ENCODE measurements at regions not wholly inside any gene's neighbourhood (a gene's known extent, or its start where the extent isn't known, plus 50 kb on each side); places are given as distances from the start of the nearest gene placed in this dataset.

GRCh38 chr1:201673093-201673492 is 134.2 kb downstream of the NAV1 start:
- TF ChIP-seq JUND (IDR thresholded peaks at IDR 0.05) (no peak), GABPA (IDR thresholded peaks at IDR 0.05 in 1 of 2, conservative IDR thresholded peaks at IDR 0.05 in 1 of 2) (no peak), RAD21 (IDR thresholded peaks at IDR 0.05) (no peak), NR2F2 (IDR thresholded peaks at IDR 0.05) (no peak), SP1 (IDR thresholded peaks at IDR 0.05) (no peak), ZBTB33 (IDR thresholded peaks at IDR 0.05) (no peak), ATF3 (IDR thresholded peaks at IDR 0.05) (no peak), RXRA (IDR thresholded peaks at IDR 0.05) (no peak), TAF1 (conservative IDR thresholded peaks at IDR 0.05) (no peak), CTCF (IDR thresholded peaks at IDR 0.05; ENCODE audit: low read depth, low read length, missing input control) (no peak), FOXA1 (IDR thresholded peaks at IDR 0.05) (no peak), MAX (IDR thresholded peaks at IDR 0.05) (no peak), YY1 (IDR thresholded peaks at IDR 0.05) (no peak), EGR1 (IDR thresholded peaks at IDR 0.05; ENCODE audit: low read depth in 2 of 2) (no peak), HNF4A (conservative IDR thresholded peaks at IDR 0.05) (no peak), FOXA2 (IDR thresholded peaks at IDR 0.05) (no peak), REST (IDR thresholded peaks at IDR 0.05) (no peak)
- DNase-seq (ENCODE audit: low spot score), result no peak
- WGBS, result 87% methylated on average over 9 of the region's 9 CpGs
- no peaks in the 10 kb centered on the region for H3K9me3 ChIP-seq (ENCODE audit: control insufficient read depth in 4 of 4, low read length in 3 of 4)
- no peak overlapping the region for H3K4me3 ChIP-seq (ENCODE audit: low read depth in 1 of 3, low read length in 3 of 3)
- H3K27ac ChIP-seq (ENCODE audit: low read depth in 1 of 2, low read length in 2 of 2), result no peak overlapping the region
- no peaks in the 10 kb centered on the region for H3K27me3 ChIP-seq (ENCODE audit: control insufficient read depth in 4 of 4, insufficient read depth in 4 of 4, low read length in 3 of 4)
- H3K36me3 ChIP-seq (ENCODE audit: control insufficient read depth in 4 of 4, insufficient read depth in 3 of 4, low read depth in 1 of 4, low read length in 3 of 4), result no peaks in the 10 kb centered on the region
- H3K9ac ChIP-seq (ENCODE audit: low read depth in 1 of 2, low read length in 2 of 2), result no peak overlapping the region
- peaks cover 0 to 3% (median 0%) of the 10 kb centered on the region in 4 donors for H3K4me1 ChIP-seq (ENCODE audit: control insufficient read depth in 4 of 4, insufficient read depth in 4 of 4, low read length in 3 of 4)

GRCh38 chr1:201673915-201674314 is 135.0 kb downstream of the NAV1 start:
- Histone ChIP-seq H3K4me1 (ENCODE audit: control insufficient read depth in 4 of 4, insufficient read depth in 4 of 4, low read length in 3 of 4) (peaks cover 0 to 3% (median 0%) of the 10 kb centered on the region in 4 donors), H3K9ac (ENCODE audit: low read depth in 1 of 2, low read length in 2 of 2) (no peak overlapping the region), H3K36me3 (ENCODE audit: control insufficient read depth in 4 of 4, insufficient read depth in 3 of 4, low read depth in 1 of 4, low read length in 3 of 4) (no peaks in the 10 kb centered on the region), H3K4me3 (ENCODE audit: low read depth in 1 of 3, low read length in 3 of 3) (no peak overlapping the region), H3K27ac (ENCODE audit: low read depth in 1 of 2, low read length in 2 of 2) (no peak overlapping the region), H3K9me3 (ENCODE audit: control insufficient read depth in 4 of 4, low read length in 3 of 4) (no peaks in the 10 kb centered on the region), H3K27me3 (ENCODE audit: control insufficient read depth in 4 of 4, insufficient read depth in 4 of 4, low read length in 3 of 4) (no peaks in the 10 kb centered on the region)
- DNase-seq (ENCODE audit: low spot score), result no peak
- WGBS, result 87% methylated on average over 5 of the region's 5 CpGs
- TF ChIP-seq FOXA2 (IDR thresholded peaks at IDR 0.05) (no peak), NR2F2 (IDR thresholded peaks at IDR 0.05) (no peak), REST (IDR thresholded peaks at IDR 0.05) (no peak), MAX (IDR thresholded peaks at IDR 0.05) (no peak), ZBTB33 (IDR thresholded peaks at IDR 0.05) (no peak), RAD21 (IDR thresholded peaks at IDR 0.05) (no peak), SP1 (IDR thresholded peaks at IDR 0.05) (no peak), GABPA (IDR thresholded peaks at IDR 0.05 in 1 of 2, conservative IDR thresholded peaks at IDR 0.05 in 1 of 2) (no peak), HNF4G (IDR thresholded peaks at IDR 0.05) (no peak), EGR1 (IDR thresholded peaks at IDR 0.05; ENCODE audit: low read depth in 2 of 2) (no peak)

Data from liver (tissue), 8 donors.